HEK293T (cell line): ENCODE measurements at regions not wholly inside any gene's neighbourhood (a gene's known extent, or its start where the extent isn't known, plus 50 kb on each side); places are given as distances from the start of the nearest gene placed in this dataset.

ENCODE experiments used
- CTCF ChIA-PET: fragments of 350-600 bp; formaldehyde crosslinking; extraction: SDS; loops from one replicate; lab custom pipeline; 2021; ENCODE audit warnings: antibody characterized with exemption, inconsistent platforms; lab: Yijun Ruan, JAX
- POLR2A ChIA-PET: fragments of 350-600 bp; formaldehyde crosslinking; extraction: SDS; loops from one replicate; lab custom pipeline; 2020; ENCODE audit warnings: antibody characterized with exemption, inconsistent platforms; lab: Yijun Ruan, JAX
- DNase-seq: peaks from one replicate; pipeline ENCODE4 v3.0.0; 2012; ENCODE audit warnings: mixed read lengths; ENCODE audit errors: extremely low spot score
- ARNT ChIP-seq: fragments of 450-650 bp; IDR thresholded peaks from 2 replicates; pipeline ENCODE4 v1.6.1; 2017; ENCODE audit warnings: mild to moderate bottlenecking
- BHLHE40 ChIP-seq: fragments of 450-650 bp; IDR thresholded peaks from 2 replicates; pipeline ENCODE4 v1.6.1; 2016; ENCODE audit warnings: mild to moderate bottlenecking, moderate library complexity, borderline replicate concordance
- CTBP1 ChIP-seq: fragments of 450-650 bp; IDR thresholded peaks from 2 replicates; pipeline ENCODE4 v1.6.1; 2016; ENCODE audit warnings: borderline replicate concordance
- ELF4 ChIP-seq: fragments of 450-650 bp; IDR thresholded peaks from 2 replicates; pipeline ENCODE4 v1.6.1; 2017; ENCODE audit warnings: antibody characterized with exemption
- FOXA1 ChIP-seq: fragments of 450-650 bp; IDR thresholded peaks from 2 replicates; pipeline ENCODE4 v1.6.1; 2016; ENCODE audit warnings: mild to moderate bottlenecking
- FOXK2 ChIP-seq: fragments of 450-650 bp; IDR thresholded peaks from 2 replicates; pipeline ENCODE4 v1.6.1; 2016; ENCODE audit warnings: mild to moderate bottlenecking
- FOXM1 ChIP-seq: fragments of 450-650 bp; IDR thresholded peaks from 2 replicates; pipeline ENCODE4 v1.6.1; 2017; ENCODE audit warnings: mild to moderate bottlenecking, borderline replicate concordance
- HDGF ChIP-seq: fragments of 450-650 bp; IDR thresholded peaks from 2 replicates; pipeline ENCODE4 v1.6.1; 2017; ENCODE audit warnings: antibody characterized with exemption, borderline replicate concordance
- L3MBTL2 ChIP-seq: fragments of 450-650 bp; conservative IDR thresholded peaks from 2 replicates; pipeline ENCODE4 v1.6.1; 2016; ENCODE audit warnings: mild to moderate bottlenecking
- LEF1 ChIP-seq: fragments of 450-650 bp; IDR thresholded peaks from 2 replicates; pipeline ENCODE4 v1.6.1; 2017; ENCODE audit warnings: mild to moderate bottlenecking, borderline replicate concordance
- NFRKB ChIP-seq: fragments of 450-650 bp; IDR thresholded peaks from 2 replicates; pipeline ENCODE4 v1.6.1; 2016; ENCODE audit warnings: mild to moderate bottlenecking, moderate library complexity
- PKNOX1 ChIP-seq: fragments of 450-650 bp; IDR thresholded peaks from 2 replicates; pipeline ENCODE4 v1.6.1; 2016
- SP1 ChIP-seq: fragments of 450-650 bp; IDR thresholded peaks from 2 replicates; pipeline ENCODE4 v1.6.1; 2017
- SUZ12 ChIP-seq: fragments of 450-650 bp; IDR thresholded peaks from 2 replicates; pipeline ENCODE4 v1.6.1; 2016; ENCODE audit warnings: mild to moderate bottlenecking
- TARDBP ChIP-seq: fragments of 450-650 bp; IDR thresholded peaks from 2 replicates; pipeline ENCODE4 v1.6.1; 2016
- ZNF384 ChIP-seq: fragments of 450-650 bp; IDR thresholded peaks from 2 replicates; pipeline ENCODE4 v1.6.1; 2016

GRCh38 chr1:193588311-193589082 is 402.1 kb upstream of the B3GALT2 start:
- CTCF ChIA-PET = no interaction called here
- no peak for DNase-seq
- POLR2A ChIA-PET = no interaction called here
- no peak for TF ChIP-seq FOXK2
- TF ChIP-seq FOXA1 = no peak
- no peak for TF ChIP-seq PKNOX1
- no peak for TF ChIP-seq ELF4
- no peak for TF ChIP-seq ARNT
- no peak for TF ChIP-seq L3MBTL2
- TF ChIP-seq LEF1 = no peak
- no peak for TF ChIP-seq HDGF
- no peak for TF ChIP-seq SUZ12
- TF ChIP-seq SP1 = no peak

GRCh38 chr1:193584731-193585239 is 398.4 kb upstream of the B3GALT2 start:
- TF ChIP-seq FOXA1 = no peak
- TF ChIP-seq SUZ12 = no peak
- TF ChIP-seq PKNOX1 = no peak
- no peak for TF ChIP-seq HDGF
- TF ChIP-seq SP1 = no peak
- no peak for TF ChIP-seq NFRKB
- CTCF ChIA-PET = no interaction called here
- POLR2A ChIA-PET = no interaction called here

GRCh38 chr1:193581341-193581740 is 394.9 kb upstream of the B3GALT2 start:
- ChIA-PET CTCF (no interaction called here), POLR2A (no interaction called here)
- TF ChIP-seq HDGF (no peak), BHLHE40 (no peak), LEF1 (no peak), FOXK2 (no peak), ZNF384 (no peak), TARDBP (no peak), SUZ12 (no peak), ARNT (no peak), L3MBTL2 (no peak), NFRKB (no peak), PKNOX1 (no peak), SP1 (no peak), CTBP1 (no peak), FOXM1 (no peak), FOXA1 (no peak), ELF4 (no peak)
- DNase-seq = no peak

More at GRCh38 chr1:193584731-193585239, 398.4 kb upstream of the B3GALT2 start:
- no peak for DNase-seq

GRCh38 chr1:193580419-193580818 is 394.0 kb upstream of the B3GALT2 start:
- ChIA-PET CTCF (interaction anchor here (0.7 kb wide), 1 partner anchor 287 kb away, joined by 3 read pairs; no protein-coding TSS in a partner anchor), POLR2A (no interaction called here)
- TF ChIP-seq L3MBTL2 (no peak), LEF1 (no peak), TARDBP (no peak), FOXK2 (no peak), BHLHE40 (no peak), CTBP1 (no peak), FOXM1 (no peak)
- DNase-seq = no peak

- no peak for DNase-seq
- POLR2A ChIA-PET = no interaction called here
- CTCF ChIA-PET = no interaction called here
- no peak for TF ChIP-seq CTBP1
- no peak for TF ChIP-seq SP1
- TF ChIP-seq ZNF384 = no peak
- TF ChIP-seq LEF1 = no peak
- TF ChIP-seq L3MBTL2 = no peak
- no peak for TF ChIP-seq TARDBP
- TF ChIP-seq BHLHE40 = no peak
- TF ChIP-seq NFRKB = no peak
- no peak for TF ChIP-seq ARNT
- no peak for TF ChIP-seq FOXA1
- TF ChIP-seq FOXM1 = no peak
- no peak for TF ChIP-seq HDGF
- no peak for TF ChIP-seq ELF4
These were observed 392.9 kb upstream of the B3GALT2 start for GRCh38 chr1:193579323-193579722.

GRCh38 chr1:193574913-193575312 is 388.5 kb upstream of the B3GALT2 start:
- CTCF ChIA-PET = interaction anchor here (0.6 kb wide), 1 partner anchor 15 kb away, joined by 5 read pairs; no protein-coding TSS in a partner anchor
- TF ChIP-seq BHLHE40 (no peak), ELF4 (no peak), ARNT (no peak), ZNF384 (no peak), NFRKB (no peak), FOXM1 (no peak), SP1 (no peak), LEF1 (no peak), L3MBTL2 (no peak), FOXK2 (no peak), TARDBP (no peak), PKNOX1 (no peak), CTBP1 (no peak)
- no peak for DNase-seq
- POLR2A ChIA-PET = no interaction called here
